ENCODE measurements at regions not wholly inside any gene's neighbourhood (a gene's known extent, or its start where the extent isn't known, plus 50 kb on each side); places are given as distances from the start of the nearest gene placed in this dataset.

GRCh38 chr13:47518530-47518929 lies 482.5 kb downstream of the SUCLA2 start:
- H3K36me3 ChIP-seq = no peaks in the 10 kb centered on the region
- H3K27ac ChIP-seq = no peak overlapping the region
- no peak for DNase-seq
- H3K27me3 ChIP-seq = no peaks in the 10 kb centered on the region
- H3K4me1 ChIP-seq = no peaks in the 10 kb centered on the region
- no peaks in the 10 kb centered on the region for H3K9me3 ChIP-seq
- intact Hi-C loops (cut with DNase I; ENCODE audit: low total_unique reads) = no loop called here
- no peak overlapping the region for H3K4me3 ChIP-seq
- no peak for TF ChIP-seq CTCF (IDR thresholded peaks at IDR 0.05)
- TF ChIP-seq POLR2A (IDR thresholded peaks at IDR 0.05) = no peak

DNA sequence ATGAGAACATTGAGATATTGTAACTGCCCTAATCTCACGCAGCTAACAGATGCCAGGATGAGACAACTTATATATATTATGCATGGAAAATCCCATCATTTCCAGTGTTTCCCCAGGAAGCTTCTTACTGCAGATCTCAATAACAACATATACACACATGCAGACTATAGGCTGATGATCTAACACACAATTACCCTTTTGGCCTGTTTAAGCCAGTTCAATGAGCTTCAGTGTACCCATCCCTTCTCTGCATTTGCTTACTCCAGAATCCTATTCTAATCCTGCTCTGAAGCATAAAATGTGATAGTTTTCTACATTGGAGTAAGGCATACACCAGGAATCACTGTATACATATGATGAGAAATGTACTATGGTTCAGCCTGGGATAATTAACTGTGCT lies 489.4 kb downstream of the SUCLA2 start:
- Histone ChIP-seq H3K9me3 (no peaks in the 10 kb centered on the region), H3K27me3 (no peaks in the 10 kb centered on the region), H3K4me1 (no peaks in the 10 kb centered on the region), H3K27ac (no peak overlapping the region), H3K4me3 (no peak overlapping the region), H3K36me3 (no peaks in the 10 kb centered on the region)
- no peak for DNase-seq
- TF ChIP-seq CTCF (IDR thresholded peaks at IDR 0.05) (no peak), POLR2A (IDR thresholded peaks at IDR 0.05) (no peak)
- intact Hi-C loops (cut with DNase I; ENCODE audit: low total_unique reads) = no loop called here

DNA sequence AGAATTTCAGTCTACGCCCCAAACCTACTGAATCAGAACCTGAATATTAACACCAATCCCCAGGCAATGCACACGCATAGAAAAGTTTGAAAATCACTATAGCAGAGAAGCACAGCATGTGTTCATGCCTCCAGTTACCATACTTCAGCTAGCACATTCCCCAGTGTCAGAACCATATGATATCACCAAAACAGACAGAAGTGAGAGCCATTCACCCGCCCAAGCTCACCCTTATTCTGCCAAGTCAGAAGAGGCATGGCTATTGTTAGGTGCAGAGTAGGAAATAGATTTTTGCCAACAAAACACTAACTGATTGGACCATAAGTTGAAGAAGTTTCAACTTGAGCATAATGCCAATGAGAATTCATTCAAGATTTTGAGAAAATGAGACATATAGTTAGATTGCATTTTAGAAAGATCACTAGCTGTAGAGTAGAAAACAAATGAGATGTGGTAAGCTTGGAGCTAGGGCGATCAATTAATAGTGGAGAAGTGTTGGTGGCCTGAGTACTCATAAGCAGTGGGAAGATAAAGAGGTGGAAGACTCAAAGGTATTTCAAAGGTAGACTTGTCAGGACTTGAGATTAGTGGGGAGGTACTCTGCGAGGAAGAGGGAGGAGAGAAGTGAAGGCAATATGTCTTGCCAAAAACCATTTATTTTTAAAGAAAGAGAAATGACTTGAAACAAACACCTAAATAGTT lies 492.4 kb downstream of the SUCLA2 start:
- Histone ChIP-seq H3K9me3 (no peaks in the 10 kb centered on the region), H3K36me3 (no peaks in the 10 kb centered on the region), H3K4me3 (no peak overlapping the region), H3K27me3 (no peaks in the 10 kb centered on the region), H3K4me1 (no peaks in the 10 kb centered on the region), H3K27ac (no peak overlapping the region)
- intact Hi-C loops (cut with DNase I; ENCODE audit: low total_unique reads) = no loop called here
- no peak for TF ChIP-seq POLR2A (IDR thresholded peaks at IDR 0.05)
- no peak for TF ChIP-seq CTCF (IDR thresholded peaks at IDR 0.05)
- no peak for DNase-seq

GRCh38 chr13:47503475-47503874 lies 497.6 kb downstream of the SUCLA2 start:
- Histone ChIP-seq H3K27ac (no peak overlapping the region), H3K36me3 (no peaks in the 10 kb centered on the region), H3K27me3 (no peaks in the 10 kb centered on the region), H3K4me3 (no peak overlapping the region), H3K9me3 (no peaks in the 10 kb centered on the region), H3K4me1 (no peaks in the 10 kb centered on the region)
- intact Hi-C loops (cut with DNase I; ENCODE audit: low total_unique reads) = no loop called here
- no peak for TF ChIP-seq POLR2A (IDR thresholded peaks at IDR 0.05)
- TF ChIP-seq CTCF (IDR thresholded peaks at IDR 0.05) = no peak
- DNase-seq = no peak

- Histone ChIP-seq H3K27me3 (no peaks in the 10 kb centered on the region), H3K36me3 (no peaks in the 10 kb centered on the region), H3K4me1 (no peaks in the 10 kb centered on the region), H3K4me3 (no peak overlapping the region), H3K27ac (no peak overlapping the region), H3K9me3 (no peaks in the 10 kb centered on the region)
- DNase-seq = no peak
- intact Hi-C loops (cut with DNase I; ENCODE audit: low total_unique reads) = no loop called here
- TF ChIP-seq CTCF (IDR thresholded peaks at IDR 0.05) (no peak), POLR2A (IDR thresholded peaks at IDR 0.05) (no peak)
Observed at GRCh38 chr13:47502166-47502565, 498.9 kb downstream of the SUCLA2 start.
